ENCODE measurements at regions not wholly inside any gene's neighbourhood (a gene's known extent, or its start where the extent isn't known, plus 50 kb on each side); places are given as distances from the start of the nearest gene placed in this dataset.

DNA sequence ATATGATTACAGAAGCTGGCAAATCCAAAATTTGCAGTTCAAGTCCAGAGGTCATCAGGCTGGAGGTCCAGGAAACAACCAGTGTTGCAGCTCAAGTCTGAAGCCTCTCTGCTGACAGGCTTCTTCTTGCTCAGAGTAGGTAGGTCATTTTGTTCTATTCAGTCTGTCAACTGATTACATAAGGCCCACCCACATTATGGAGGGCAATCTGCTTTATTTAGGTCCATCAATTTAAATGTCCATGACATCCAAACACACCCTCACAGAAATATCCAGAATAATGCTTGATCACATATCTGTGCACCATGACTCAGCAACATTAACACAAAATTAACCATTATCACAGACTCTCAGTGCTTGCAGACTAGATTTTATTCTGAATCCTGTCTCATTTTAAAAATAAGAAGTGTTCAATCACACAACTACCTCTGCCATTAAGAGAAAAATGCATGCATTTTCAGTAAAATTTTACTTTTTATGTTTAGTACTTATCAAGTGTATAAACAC, 759.2 kb upstream of the ADGRB3 start:
- H3K36me3 ChIP-seq (ENCODE audit: control insufficient read depth in 2 of 2, extremely low read depth in 1 of 2, insufficient read depth in 2 of 2, low read length in 2 of 2) = no peaks in the 10 kb centered on the region
- no peak overlapping the region for H3K4me2 ChIP-seq (ENCODE audit: insufficient read depth, low read length)
- no peak overlapping the region for H2AFZ ChIP-seq (ENCODE audit: low read depth, low read length)
- H3K4me3 ChIP-seq (replicated peaks in 1 of 3; ENCODE audit: insufficient read depth in 1 of 3, low read depth in 1 of 3, low read length in 3 of 3) = no peak overlapping the region
- FAIRE-seq (no peak), DNase-seq (ENCODE audit: low read depth, low spot score) (no peak)
- no peaks in the 10 kb centered on the region for H3K9me1 ChIP-seq (replicated peaks; ENCODE audit: control insufficient read depth, extremely low read depth, insufficient read depth, low read length)
- intact Hi-C loops (cut with micrococcal nuclease) (no loop called here), dilution Hi-C loops (cut with MboI; ENCODE audit: extremely low pct_ligation_motif_present, low sequenced_read_pairs) (no loop called here)
- CTCF ChIA-PET = no interaction called here
- H3K4me1 ChIP-seq (ENCODE audit: control insufficient read depth, extremely low read depth, insufficient read depth, low read length) = no peaks in the 10 kb centered on the region
- no peak overlapping the region for H3K9ac ChIP-seq (replicated peaks; ENCODE audit: extremely low read depth, insufficient read depth, low read length)
- TF ChIP-seq POLR2AphosphoS5 (IDR thresholded peaks at IDR 0.05; ENCODE audit: insufficient read depth, low read depth, low read length) = no peak
- TF ChIP-seq FOS (IDR thresholded peaks at IDR 0.05; ENCODE audit: borderline replicate concordance, insufficient read depth, low read length) = no peak
- TF ChIP-seq GATA2 (IDR thresholded peaks at IDR 0.05; ENCODE audit: insufficient read depth, insufficient read length, low read depth, low read length) = no peak
- no peak for TF ChIP-seq EZH2 (IDR thresholded peaks at IDR 0.05; ENCODE audit: borderline replicate concordance, low read depth, low read length, severe bottlenecking)
- TF ChIP-seq, protein P1, sequence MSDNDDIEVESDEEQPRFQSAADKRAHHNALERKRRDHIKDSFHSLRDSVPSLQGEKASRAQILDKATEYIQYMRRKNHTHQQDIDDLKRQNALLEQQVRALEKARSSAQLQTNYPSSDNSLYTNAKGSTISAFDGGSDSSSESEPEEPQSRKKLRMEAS (IDR thresholded peaks at IDR 0.05; ENCODE audit: insufficient read depth, insufficient read length) = no peak
- no peak for TF ChIP-seq POLR2A (IDR thresholded peaks at IDR 0.05; ENCODE audit: low read depth, low read length)
- no peak for TF ChIP-seq JUN (IDR thresholded peaks at IDR 0.05; ENCODE audit: borderline replicate concordance, insufficient read depth, insufficient read length, low read depth)
- TF ChIP-seq MYC (IDR thresholded peaks at IDR 0.05; ENCODE audit: low read depth, low read length) = no peak
- TF ChIP-seq, protein P2, sequence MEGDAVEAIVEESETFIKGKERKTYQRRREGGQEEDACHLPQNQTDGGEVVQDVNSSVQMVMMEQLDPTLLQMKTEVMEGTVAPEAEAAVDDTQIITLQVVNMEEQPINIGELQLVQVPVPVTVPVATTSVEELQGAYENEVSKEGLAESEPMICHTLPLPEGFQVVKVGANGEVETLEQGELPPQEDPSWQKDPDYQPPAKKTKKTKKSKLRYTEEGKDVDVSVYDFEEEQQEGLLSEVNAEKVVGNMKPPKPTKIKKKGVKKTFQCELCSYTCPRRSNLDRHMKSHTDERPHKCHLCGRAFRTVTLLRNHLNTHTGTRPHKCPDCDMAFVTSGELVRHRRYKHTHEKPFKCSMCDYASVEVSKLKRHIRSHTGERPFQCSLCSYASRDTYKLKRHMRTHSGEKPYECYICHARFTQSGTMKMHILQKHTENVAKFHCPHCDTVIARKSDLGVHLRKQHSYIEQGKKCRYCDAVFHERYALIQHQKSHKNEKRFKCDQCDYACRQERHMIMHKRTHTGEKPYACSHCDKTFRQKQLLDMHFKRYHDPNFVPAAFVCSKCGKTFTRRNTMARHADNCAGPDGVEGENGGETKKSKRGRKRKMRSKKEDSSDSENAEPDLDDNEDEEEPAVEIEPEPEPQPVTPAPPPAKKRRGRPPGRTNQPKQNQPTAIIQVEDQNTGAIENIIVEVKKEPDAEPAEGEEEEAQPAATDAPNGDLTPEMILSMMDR (IDR thresholded peaks at IDR 0.05; ENCODE audit: extremely low read depth in 1 of 2, insufficient read depth in 1 of 2, low read depth in 1 of 2, low read length in 2 of 2) = no peak
- H4K20me1 ChIP-seq (replicated peaks; ENCODE audit: control insufficient read depth, extremely low read depth, insufficient read depth, low read length) = no peaks in the 10 kb centered on the region
- H3K79me2 ChIP-seq (ENCODE audit: control insufficient read depth, insufficient read depth, low read length) = no peaks in the 10 kb centered on the region
- H3K27me3 ChIP-seq (ENCODE audit: control insufficient read depth in 2 of 2, insufficient read depth in 2 of 2, low read length in 2 of 2) = no peaks in the 10 kb centered on the region
- BruUV-seq (replicated peaks) = no TSS peak
- H3K9me3 ChIP-seq (replicated peaks; ENCODE audit: control insufficient read depth, insufficient read depth, low read length) = peaks cover 2% of the 10 kb centered on the region
- H3K27ac ChIP-seq (ENCODE audit: insufficient read depth, low read depth, low read length) = no peak overlapping the region
- POLR2A ChIA-PET = no interaction called here

Data from endothelial cell of umbilical vein (primary cell).